DMS 273 treated with DMSO at 0.1 percent for 48 hours (cell line): ENCODE measurements at regions not wholly inside any gene's neighbourhood (a gene's known extent, or its start where the extent isn't known, plus 50 kb on each side); places are given as distances from the start of the nearest gene placed in this dataset.

Experiments
- DNase-seq: peaks from one replicate; lab custom pipeline; 2025; lab: John Stamatoyannopoulos, UW

DNA sequence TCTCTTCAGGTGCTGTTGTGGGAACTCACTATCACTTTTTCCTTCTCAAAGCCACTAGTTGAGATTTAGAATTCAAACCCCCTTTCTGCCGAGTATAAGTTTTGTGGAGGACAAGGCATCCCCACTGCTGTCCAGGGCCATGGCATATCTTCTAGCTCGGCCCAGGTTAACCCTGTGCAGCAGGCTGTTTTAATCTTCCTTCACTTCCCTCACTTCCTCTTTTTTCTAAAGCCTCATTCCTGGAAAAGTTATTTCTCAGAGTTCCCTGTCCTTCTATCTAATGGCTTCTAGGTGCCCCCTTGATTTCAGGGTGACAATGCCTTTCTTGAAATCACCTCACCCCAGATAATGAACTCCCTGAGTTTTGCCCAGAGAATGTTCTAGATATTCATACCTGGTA, 222.3 kb downstream of the SNX10 start:
- DNase-seq = no peak

DNA sequence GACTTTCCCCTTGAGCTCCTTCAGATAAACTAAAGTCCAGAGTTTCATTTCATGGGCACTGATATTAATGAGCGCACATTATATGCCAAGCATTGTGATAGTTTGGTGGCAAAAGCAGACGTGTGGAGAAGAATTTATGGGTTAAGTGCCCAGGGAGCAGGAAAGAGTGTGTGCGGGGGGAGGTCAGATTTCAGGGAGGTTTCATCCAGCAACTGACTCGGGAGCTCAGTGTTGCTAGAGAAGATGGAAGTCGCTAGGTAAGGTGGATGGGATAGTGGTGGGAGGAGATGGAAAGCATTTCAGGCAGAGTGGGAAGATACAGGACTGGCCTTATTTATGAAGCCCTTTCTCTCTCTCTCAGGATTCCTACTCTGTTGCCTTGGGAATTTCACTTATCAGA, 223.0 kb downstream of the SNX10 start:
- DNase-seq = peak; percentile 68

DNA sequence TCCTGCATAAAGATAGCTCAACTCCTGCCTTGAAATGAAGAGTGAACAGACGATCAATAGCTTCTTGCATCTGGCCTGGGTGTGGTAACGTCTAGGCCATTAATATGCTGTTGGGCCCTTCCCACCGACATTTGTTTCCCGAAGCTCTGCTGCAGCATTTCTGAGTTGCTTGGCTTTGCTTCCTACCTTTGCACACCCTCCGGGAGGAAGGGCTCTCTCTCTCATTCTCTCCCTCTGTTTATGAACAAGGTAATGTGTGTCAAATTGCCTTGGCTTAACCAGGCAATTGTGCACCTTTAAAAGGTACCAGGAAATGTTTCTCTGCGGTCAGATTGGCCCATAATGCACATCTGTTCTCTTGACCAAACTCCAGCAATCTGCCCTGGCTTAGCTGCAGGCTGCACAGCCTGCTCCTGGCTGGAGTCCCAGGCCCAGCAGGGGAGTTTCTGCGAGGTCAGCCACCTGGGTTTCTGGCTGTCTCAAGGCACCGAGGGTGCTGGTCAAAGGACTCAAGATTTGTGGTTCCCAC, 223.7 kb downstream of the SNX10 start:
- peak; percentile 94 for DNase-seq

DNA sequence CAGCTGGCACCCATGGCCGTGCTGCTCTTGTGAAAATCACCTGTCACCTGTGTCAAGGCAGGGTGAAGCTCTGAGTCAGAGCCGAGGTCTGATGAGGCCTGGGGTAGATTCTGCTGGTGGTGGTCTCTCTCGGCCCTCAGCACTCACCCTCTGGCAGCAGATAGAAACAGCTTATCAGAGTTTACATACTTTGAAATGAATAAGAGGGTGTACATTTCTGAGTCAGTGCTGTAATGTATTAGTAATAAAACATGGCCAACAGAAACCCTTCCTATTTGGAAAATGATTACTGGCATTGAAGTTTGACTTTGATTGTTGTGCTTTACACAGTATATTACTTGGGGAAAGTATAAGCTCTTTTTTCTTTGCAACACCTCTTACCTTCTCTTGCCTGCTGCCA, 228.8 kb downstream of the SNX10 start:
- no peak for DNase-seq

DNA sequence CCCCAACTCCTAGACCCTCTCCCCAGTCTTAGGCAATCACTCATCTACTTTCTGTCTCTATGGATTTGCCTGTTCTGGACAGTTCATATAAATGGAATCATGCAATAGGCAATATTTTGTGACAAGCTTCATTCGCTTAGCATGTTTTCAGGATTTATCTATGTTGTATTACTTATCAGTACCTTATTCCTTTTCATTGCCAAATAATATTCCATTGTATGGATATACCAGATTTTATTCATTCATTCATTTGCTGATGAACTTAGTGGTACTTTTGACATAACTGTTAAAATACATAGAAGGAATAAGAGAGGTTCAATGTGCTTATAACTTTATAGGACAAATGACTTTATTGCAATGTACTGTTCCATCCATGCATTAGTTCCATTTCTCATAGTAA, 231.0 kb downstream of the SNX10 start:
- DNase-seq = no peak

DNA sequence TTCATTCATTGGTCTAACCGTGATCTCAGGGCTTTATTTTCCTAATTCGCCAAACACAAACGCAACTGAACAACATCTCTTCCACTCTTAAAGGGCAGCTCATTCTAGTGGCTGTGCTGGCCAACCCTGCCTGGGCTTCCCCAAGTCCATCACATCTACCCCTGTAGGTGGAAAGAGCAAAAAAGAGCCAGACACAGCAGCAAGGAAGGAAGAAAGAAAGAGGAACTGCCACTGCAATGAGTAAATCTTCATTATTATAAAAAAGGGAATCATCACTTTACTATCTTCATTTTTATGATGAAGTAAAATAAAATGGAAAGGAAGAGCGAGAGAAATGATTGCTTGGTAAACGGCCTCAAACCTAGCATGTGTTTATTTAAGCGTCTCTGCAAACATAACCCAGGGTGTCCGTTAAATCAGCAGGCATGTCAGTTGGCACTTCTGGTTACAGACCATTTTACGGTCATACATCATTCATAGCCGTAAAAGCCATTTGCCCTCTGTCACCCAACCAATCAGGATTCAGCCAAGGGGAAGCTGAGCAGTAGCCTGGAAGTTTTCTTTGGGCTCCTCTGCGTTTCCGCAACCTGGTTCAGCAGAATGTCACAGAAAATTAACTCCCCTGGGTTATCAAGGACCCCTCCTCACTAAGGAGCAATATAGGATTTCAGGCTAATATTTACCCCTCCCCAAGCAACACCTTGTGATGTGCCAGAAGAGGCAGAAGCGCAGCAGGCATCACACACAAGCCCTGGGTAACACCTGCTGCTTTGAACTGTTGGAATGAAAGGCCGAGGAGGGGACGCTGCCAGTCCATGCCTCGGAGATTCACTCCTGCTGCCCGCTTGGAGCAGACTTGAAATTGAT, 234.0 kb downstream of the SNX10 start:
- DNase-seq = no peak

DNA sequence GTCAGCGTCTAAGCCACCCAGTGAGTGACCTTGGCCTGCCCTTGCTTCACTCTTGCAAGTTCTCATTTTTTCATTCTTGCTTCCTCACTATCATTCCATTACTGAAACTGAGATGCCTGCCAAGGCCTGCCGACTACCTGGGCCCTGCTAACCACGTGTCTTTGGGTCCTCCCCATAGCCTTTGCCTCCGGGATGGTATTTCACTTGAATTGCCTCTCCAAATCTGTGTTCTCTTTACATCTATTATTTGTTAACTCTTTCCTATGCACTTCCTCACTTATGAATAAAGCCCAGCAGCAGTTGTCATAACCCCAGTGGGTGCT, 234.6 kb downstream of the SNX10 start:
- no peak for DNase-seq

DNA sequence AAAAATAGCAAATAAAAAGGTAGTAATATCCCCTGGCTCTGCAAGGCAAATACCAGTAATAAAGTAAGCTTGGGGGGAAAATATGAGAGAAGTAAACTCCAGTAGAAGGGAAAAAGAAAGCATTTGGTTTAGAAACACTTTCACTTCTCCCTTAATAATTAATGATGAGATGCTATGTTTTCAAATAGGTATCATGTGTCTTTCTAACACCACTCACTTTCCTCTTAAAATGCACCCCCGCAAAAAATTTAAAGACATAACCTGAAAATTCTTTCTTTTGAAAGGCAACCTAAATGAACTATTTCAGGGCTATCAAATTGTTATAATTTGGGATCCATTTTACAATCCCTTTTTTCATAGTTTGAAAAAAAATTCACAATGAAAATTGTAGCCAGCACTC, 240.3 kb downstream of the SNX10 start:
- DNase-seq = no peak

DNA sequence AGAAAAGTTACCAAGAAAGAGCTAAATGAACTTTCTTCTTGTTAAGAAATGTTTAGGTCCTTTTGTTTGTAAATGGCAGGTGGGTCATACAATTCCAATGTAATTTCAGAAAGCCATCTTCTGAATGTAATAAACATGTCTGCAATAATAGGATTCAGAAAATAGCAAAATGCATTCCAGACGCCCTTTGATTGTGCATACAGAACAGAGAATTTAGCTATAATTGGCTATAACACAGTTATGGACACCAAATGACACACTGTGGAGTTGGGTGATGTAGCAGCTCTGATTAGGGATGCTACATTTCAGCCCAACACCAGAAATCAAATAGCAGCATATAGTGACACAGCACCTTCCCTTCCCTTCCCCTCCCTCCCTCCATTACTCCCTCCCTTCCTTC, 240.8 kb downstream of the SNX10 start:
- no peak for DNase-seq

DNA sequence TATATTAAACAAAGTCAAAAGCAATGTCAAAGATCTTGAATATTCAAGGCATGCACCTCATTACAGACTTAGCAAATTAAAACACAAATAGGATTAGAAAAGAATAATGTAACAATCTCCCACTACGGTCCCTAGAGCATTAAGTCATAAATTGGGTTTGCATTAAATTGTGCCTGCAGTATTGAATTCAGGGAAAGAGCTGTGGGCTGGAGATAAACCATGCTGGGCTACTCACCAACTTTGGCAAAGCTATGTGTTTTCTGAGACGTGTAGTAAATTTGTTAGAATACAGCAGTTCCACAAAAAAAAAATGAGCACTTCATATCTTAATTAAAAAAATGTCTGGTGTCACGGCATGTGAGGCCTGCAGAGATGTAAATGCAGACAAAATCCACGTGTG, 241.6 kb downstream of the SNX10 start:
- no peak for DNase-seq

DNA sequence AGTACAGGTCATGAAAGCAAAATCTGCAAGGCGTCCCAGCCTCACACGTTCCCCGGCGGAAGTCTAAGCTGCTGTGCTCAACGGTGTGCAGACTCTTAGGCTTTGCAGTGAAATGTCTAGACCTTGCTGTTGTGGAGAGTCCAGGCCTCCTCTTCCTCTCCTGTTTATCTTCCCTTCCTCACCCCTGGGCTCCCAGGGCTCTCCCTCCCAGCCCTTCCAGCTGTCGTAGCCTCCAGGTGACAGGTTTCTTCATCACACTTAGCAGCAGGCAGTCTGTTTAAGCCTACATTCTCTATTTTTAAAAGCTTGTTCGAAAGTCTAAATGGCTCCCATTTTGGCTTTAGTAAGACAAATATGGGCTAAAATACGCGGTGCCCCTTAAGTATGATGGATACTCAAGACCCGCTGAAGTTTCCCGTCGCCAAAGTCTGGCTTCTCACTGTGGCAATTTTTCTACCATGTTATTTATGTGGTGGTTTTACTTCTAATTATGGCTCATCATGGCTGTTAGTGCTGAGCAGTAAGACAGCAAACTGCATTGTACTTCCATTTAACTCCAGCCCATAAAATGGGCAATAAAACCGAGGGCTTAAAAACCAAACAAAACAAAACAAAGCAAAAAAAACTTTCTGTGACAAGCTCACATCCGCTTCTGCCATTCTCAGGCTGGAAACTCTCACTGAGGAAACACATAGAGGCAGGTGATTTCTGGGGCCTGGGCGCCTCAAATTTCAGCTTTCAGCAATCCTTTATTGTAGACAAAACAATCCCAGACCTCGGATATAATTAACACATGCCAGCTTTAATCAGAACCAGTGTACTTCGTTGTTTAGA, 243.2 kb downstream of the SNX10 start:
- no peak for DNase-seq

DNA sequence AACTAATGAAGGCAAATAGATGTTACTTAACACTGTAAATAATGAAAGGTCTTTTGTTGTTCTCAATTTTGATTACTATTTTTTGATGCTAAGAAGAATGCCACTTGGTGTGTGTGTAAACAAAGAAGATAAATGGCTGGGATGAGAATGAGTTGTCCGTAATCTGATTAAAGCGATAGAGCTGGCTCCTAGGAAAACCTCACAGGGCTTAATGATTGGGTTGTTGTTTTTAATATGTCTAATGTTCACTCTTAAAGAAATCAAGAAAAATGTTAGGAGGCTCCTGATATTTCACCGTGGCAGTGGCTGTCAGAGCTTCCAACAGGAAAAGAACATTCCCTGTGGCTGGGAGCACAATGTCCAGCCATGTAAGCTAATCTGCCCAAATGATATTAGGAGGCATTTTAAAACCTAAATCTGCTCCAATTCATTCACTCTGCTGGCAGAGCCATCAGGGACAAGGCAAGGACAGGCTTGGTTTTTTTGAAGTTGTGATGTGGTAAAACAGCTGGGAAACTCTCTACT, 243.9 kb downstream of the SNX10 start:
- DNase-seq = no peak

DNA sequence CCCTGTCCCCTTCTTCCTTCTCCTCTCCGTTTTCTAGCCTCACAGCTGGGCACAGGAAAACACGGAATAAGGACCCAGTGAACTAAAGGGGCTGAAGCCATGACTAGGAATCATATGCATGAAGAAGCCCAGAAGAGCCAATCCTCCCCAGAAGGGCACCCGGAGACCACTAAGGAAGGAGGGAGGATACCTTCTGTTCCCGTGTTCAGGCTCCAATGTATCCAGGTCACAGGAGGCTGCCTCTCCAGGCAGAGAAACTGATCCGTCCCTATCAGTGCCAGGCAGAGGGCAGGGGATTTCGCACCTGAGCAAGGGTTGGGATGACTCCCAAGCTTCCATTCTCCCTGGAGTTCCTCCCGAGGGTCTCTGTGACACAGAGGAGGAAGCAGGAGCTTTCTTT, 246.6 kb downstream of the SNX10 start:
- DNase-seq = no peak

DNA sequence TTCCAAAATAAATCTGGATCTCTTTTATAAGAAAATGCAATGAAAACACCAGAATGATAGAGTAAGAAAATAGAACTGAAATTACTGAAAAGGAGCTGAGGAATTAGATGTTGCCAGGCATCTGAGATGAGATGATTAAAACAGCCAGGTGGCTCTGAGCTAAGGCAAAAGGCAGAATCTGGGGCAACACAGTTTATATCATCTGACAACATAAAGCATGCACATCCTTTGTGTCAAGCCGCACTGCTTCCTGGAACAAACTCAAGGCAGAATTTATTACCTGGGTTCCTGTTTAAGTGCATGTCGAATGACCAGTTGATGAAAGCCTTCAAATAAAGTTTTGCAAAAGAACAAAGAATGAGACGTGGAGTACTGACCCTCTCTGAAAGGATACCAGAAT, 247.0 kb downstream of the SNX10 start:
- no peak for DNase-seq

DNA sequence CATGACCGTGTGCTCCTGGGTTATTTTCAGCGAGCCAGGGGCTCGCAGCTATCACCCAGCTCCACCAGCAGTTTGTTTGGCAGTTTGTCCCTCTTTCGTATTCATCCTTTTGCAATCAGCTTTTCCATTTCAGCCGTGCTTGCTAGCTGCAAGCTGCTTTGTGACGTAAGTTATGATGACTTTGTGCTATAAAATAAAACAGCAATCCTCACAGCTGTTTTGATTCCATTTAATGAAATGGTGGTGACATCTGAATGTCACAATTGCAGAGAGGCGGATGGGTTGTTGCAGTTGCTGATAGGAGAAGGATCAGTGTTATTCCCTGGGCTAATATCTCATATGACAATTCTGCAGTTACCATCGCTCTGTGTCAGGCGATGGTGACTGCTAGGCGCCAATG, 251.7 kb downstream of the SNX10 start:
- DNase-seq = no peak

DNA sequence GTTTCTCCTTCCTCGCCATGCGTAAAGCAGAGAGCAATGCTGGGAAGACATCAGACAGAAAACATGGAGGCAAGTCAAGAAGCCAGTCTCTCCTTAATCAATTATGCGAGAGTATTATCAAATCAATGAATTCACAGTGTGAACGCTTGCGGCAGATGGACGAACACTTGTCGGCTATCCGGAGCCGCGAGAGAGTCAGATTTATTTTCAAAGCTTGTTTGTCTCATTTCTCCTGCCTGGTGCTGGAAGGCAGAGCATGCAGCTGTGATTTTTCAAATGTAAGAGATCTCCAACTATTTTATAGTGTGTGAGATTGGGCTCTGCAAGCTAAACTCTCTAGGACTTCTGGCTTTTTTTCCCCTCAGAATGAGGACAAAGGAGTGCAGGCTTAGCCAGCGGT, 252.3 kb downstream of the SNX10 start:
- DNase-seq = no peak

DNA sequence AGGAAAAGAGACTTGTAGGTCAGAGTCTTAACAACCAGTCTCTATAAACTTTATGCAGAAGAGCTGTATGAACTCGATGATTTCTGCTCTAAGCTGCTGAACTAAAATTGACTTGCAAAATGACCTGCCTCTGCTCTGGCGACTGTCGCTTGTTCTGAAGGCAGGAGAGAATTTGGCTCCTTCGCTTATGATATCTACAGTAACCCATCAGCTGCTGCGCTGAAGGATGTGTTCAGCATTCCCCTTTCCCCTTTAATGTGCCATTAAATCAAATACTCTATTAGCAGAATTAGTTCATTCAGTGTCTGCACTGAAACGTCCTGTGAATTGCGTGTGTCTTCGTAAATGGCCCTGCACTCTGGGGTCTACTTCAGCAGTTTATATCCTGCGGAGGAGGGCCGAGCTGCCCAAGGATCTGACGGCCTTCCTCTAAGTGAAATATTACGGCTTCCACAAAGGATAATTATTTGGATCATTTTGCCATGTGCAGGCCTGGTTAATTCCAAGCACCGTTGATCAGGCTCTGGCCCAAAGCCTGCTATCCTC, 254.9 kb downstream of the SNX10 start:
- DNase-seq = no peak

DNA sequence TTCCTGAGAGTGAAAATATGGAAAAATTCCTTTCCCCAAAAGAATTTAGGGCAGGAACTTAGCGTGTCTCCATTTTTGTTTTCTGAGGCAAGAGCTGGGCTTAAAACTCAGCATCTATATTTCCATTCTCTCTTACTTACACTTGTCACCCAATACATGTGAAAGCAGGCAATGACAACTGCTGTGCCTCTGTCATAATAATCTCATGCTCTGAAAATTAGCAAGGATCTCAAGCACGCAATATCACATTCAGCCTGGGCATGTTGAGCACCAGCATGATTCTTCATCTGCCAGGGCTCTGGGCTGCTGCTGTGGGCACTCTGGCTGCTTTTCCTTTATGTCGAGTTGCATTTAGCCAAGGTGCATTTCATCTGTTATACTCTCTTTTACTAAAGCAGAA, 255.5 kb downstream of the SNX10 start:
- no peak for DNase-seq

DNA sequence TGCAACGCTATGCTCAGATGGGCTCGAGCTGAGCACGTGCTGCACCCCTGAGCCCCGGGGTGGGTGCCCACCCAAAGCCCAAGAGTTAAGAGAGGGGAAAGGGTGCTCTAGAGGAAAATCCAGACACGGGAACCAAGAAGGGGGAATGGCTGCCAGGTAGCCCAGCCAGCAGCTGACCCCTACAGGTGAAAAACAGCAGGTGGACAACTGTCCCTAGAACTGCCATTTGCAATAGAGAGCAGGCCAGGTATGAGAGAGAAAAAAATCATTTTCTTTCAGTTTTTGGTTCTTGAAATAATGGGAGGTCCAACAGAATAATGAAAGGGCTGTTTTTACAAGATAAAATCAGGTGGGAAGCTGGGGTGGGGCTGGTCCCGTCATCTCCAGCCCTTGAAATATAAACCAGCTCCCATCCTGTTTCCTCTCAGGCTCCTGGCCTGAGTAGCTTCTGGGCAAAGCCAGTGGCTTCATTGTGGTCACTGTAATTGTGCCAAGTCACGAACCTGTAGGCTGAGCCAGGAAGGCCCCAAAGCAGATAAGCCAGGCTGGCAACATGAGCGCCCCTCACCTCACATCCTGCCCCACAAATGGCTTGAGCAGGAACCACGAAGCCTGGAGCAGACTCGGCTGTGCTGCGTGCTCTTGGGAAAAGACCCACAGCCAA, 257.8 kb downstream of the SNX10 start:
- DNase-seq = no peak

DNA sequence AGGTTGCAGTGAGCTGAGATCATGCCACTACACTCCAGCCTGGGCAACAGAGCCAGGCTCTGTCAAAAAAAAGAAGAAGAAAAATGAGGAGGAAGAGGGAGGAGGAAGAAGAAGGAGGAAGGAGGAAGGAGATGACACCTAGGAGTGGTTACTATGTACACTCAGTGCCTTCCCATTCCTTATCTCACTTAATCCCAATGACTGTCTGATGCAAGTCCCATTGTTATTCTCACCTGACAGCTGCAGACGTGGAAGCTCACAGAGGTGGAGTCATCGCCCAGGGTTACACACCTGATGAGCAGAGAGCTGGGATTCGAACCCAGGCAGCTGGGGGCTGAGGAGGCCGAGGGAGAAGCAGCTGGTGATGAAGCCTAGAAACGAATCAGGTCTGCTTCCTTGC, 258.8 kb downstream of the SNX10 start:
- DNase-seq = no peak

DNA sequence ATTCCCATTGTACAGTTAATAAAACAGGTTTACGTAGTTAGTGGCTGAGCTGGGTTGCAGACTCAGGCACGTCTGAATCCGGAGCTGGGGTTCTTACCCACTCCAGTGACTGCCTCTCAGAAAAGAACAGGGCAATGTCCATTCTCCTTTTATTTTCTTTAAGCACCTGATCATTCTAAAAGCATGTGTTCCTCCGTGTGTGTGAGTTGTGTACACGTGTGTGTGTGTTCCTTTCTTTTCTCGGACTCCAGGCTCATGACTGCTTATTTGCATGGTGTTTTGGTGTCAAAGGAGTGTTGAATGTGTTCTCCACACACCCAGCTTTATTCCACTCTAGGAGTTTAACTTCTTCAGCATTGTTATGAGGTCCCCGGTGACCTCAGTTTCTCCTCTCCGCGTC, 260.1 kb downstream of the SNX10 start:
- DNase-seq = no peak

DNA sequence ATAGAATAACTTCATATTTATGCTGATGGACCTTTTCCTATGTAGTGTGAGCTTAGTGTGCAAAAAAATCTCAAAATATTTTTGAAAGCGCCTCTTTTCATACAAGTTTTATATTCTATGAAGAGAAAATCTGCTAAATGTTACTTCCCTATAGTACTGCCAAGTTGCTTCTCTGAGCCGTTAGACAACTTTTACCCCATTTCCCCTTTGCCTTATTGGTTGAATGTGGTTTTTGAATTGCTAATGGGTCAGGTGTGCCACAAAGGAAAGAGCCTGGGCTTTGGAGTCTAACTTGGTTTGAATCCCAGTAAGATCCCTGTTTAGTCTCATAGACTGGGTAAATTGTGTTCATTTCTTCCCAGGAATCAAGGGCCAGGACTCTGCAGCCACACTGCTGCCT, 261.5 kb downstream of the SNX10 start:
- no peak for DNase-seq
